ENCODE measurements at regions not wholly inside any gene's neighbourhood (a gene's known extent, or its start where the extent isn't known, plus 50 kb on each side); places are given as distances from the start of the nearest gene placed in this dataset.

DNA sequence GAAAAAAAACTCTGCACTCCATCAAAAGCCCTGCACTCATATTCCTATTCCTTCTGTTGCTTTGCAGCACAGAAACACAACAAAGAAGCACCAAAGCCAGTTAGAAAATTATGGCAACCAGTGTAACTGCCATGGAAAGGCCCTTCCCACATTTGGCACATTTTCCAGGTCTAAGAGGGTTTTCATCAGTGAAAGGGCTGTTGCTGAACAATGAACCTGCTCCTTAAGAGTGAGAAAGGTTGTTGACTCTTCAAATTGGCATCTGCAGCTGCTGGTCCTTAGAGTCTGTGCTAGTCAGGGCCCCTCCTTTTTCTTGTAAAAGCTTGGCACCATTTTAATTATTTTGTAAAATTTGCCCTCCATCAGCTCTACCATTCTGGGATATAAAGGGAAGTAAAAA, 378.7 kb upstream of the KITLG start:
- TF ChIP-seq CTCF (optimal IDR thresholded peaks at IDR 0.05 in 1 of 3, IDR thresholded peaks at IDR 0.05 in 1 of 3, conservative IDR thresholded peaks at IDR 0.05 in 1 of 3; ENCODE audit: extremely low read depth in 1 of 3, insufficient read depth in 2 of 3, low read length in 3 of 3) (no peak), EZH2 (IDR thresholded peaks at IDR 0.05; ENCODE audit: low read length) (no peak)
